ENCODE measurements at regions not wholly inside any gene's neighbourhood (a gene's known extent, or its start where the extent isn't known, plus 50 kb on each side); places are given as distances from the start of the nearest gene placed in this dataset.

- TF ChIP-seq CTCF (IDR thresholded peaks at IDR 0.05; ENCODE audit: low read length) (no peak), EZH2 (IDR thresholded peaks at IDR 0.05; ENCODE audit: borderline replicate concordance, low read length) (no peak)
- Histone ChIP-seq H4K20me1 (ENCODE audit: insufficient read depth, low read length) (no peaks in the 10 kb centered on the region), H3K4me2 (ENCODE audit: low read length) (no peak overlapping the region), H2AFZ (ENCODE audit: low read length) (no peak overlapping the region), H3K79me2 (ENCODE audit: insufficient read depth, low read length) (no peaks in the 10 kb centered on the region), H3K9me2 (ENCODE audit: low read depth, low read length) (no peaks in the 10 kb centered on the region), H3F3A (ENCODE audit: insufficient read depth, low read length) (no peaks in the 10 kb centered on the region), H3K9ac (ENCODE audit: low read length) (no peak overlapping the region), H3K4me1 (ENCODE audit: insufficient read depth, low read length, severe bottlenecking) (no peaks in the 10 kb centered on the region), H3K9me3 (ENCODE audit: low read length) (no peaks in the 10 kb centered on the region), H3K27ac (ENCODE audit: low read depth, low read length, poor library complexity, severe bottlenecking) (no peak overlapping the region), H3K27me3 (ENCODE audit: insufficient read depth, low read length) (no peaks in the 10 kb centered on the region), H3K36me3 (ENCODE audit: insufficient read depth, low read length) (no peaks in the 10 kb centered on the region), H3K4me3 (ENCODE audit: low read depth, low read length, poor library complexity, severe bottlenecking) (no peak overlapping the region)
These were observed 156.9 kb upstream of the IGSF21 start for GRCh38 chr1:17950728-17951127.

- no peaks in the 10 kb centered on the region for H3K9me2 ChIP-seq (ENCODE audit: low read depth, low read length)
- no peaks in the 10 kb centered on the region for H3K27me3 ChIP-seq (ENCODE audit: insufficient read depth, low read length)
- H3K4me3 ChIP-seq (ENCODE audit: low read depth, low read length, poor library complexity, severe bottlenecking), result no peak overlapping the region
- no peaks in the 10 kb centered on the region for H4K20me1 ChIP-seq (ENCODE audit: insufficient read depth, low read length)
- H3K27ac ChIP-seq (ENCODE audit: low read depth, low read length, poor library complexity, severe bottlenecking), result no peak overlapping the region
- H3K9ac ChIP-seq (ENCODE audit: low read length), result no peak overlapping the region
- H3K4me1 ChIP-seq (ENCODE audit: insufficient read depth, low read length, severe bottlenecking), result no peaks in the 10 kb centered on the region
- no peaks in the 10 kb centered on the region for H3K79me2 ChIP-seq (ENCODE audit: insufficient read depth, low read length)
- H2AFZ ChIP-seq (ENCODE audit: low read length), result no peak overlapping the region
- H3K36me3 ChIP-seq (ENCODE audit: insufficient read depth, low read length), result no peaks in the 10 kb centered on the region
- TF ChIP-seq EZH2 (IDR thresholded peaks at IDR 0.05; ENCODE audit: borderline replicate concordance, low read length) (no peak), CTCF (IDR thresholded peaks at IDR 0.05; ENCODE audit: low read length) (no peak)
- H3F3A ChIP-seq (ENCODE audit: insufficient read depth, low read length), result no peaks in the 10 kb centered on the region
- no peak overlapping the region for H3K4me2 ChIP-seq (ENCODE audit: low read length)
- no peaks in the 10 kb centered on the region for H3K9me3 ChIP-seq (ENCODE audit: low read length)
These were observed 155.1 kb upstream of the IGSF21 start for GRCh38 chr1:17952506-17952905.

GRCh38 chr1:17953921-17954320, 153.7 kb upstream of the IGSF21 start:
- no peak overlapping the region for H3K9ac ChIP-seq (ENCODE audit: low read length)
- H3K4me2 ChIP-seq (ENCODE audit: low read length), result no peak overlapping the region
- no peaks in the 10 kb centered on the region for H3K4me1 ChIP-seq (ENCODE audit: insufficient read depth, low read length, severe bottlenecking)
- no peaks in the 10 kb centered on the region for H4K20me1 ChIP-seq (ENCODE audit: insufficient read depth, low read length)
- no peak overlapping the region for H3K4me3 ChIP-seq (ENCODE audit: low read depth, low read length, poor library complexity, severe bottlenecking)
- TF ChIP-seq CTCF (IDR thresholded peaks at IDR 0.05; ENCODE audit: low read length) (no peak), EZH2 (IDR thresholded peaks at IDR 0.05; ENCODE audit: borderline replicate concordance, low read length) (no peak)
- no peak overlapping the region for H2AFZ ChIP-seq (ENCODE audit: low read length)
- H3F3A ChIP-seq (ENCODE audit: insufficient read depth, low read length), result no peaks in the 10 kb centered on the region
- H3K36me3 ChIP-seq (ENCODE audit: insufficient read depth, low read length), result no peaks in the 10 kb centered on the region
- H3K9me2 ChIP-seq (ENCODE audit: low read depth, low read length), result no peaks in the 10 kb centered on the region
- H3K27me3 ChIP-seq (ENCODE audit: insufficient read depth, low read length), result no peaks in the 10 kb centered on the region
- H3K27ac ChIP-seq (ENCODE audit: low read depth, low read length, poor library complexity, severe bottlenecking), result no peak overlapping the region
- H3K79me2 ChIP-seq (ENCODE audit: insufficient read depth, low read length), result no peaks in the 10 kb centered on the region
- no peaks in the 10 kb centered on the region for H3K9me3 ChIP-seq (ENCODE audit: low read length)

Data from OCI-LY1 (cell line).